Mucosa of descending colon (tissue), 3 donors: ENCODE measurements at regions not wholly inside any gene's neighbourhood (a gene's known extent, or its start where the extent isn't known, plus 50 kb on each side); places are given as distances from the start of the nearest gene placed in this dataset.
A peak's percentile ranks its signal among the peaks of the same experiment; 100 is the strongest.

ENCODE experiments used
- ATAC-seq: fragments of 200-7000 bp; cut with Tn5 transposase; one replicate; pipeline ENCODE4 v1.9.1; 2020; ENCODE audit warnings: mild to moderate bottlenecking, moderate library complexity
- DNase-seq, 3 donors: peaks; one replicate each; pipeline ENCODE4 v3.0.0-alpha.2; 2020
- H3K36me3 ChIP-seq: fragments of 200-600 bp; one replicate; pipeline ENCODE4 v1.8.0; 2021; ENCODE audit warnings: low read depth, mild to moderate bottlenecking
- H3K4me1 ChIP-seq: fragments of 200-600 bp; one replicate; pipeline ENCODE4 v1.8.0; 2021; ENCODE audit warnings: low read depth, mild to moderate bottlenecking
- H3K4me3 ChIP-seq: fragments of 200-600 bp; one replicate; pipeline ENCODE4 v1.8.0; 2021; ENCODE audit warnings: mild to moderate bottlenecking
- H3K9me3 ChIP-seq: fragments of 200-600 bp; one replicate; pipeline ENCODE4 v1.8.0; 2021; ENCODE audit warnings: mild to moderate bottlenecking
- intact Hi-C, 2 donors: fragments of 100-400 bp; cut with DNase I in 1 of 2; cut with micrococcal nuclease in 1 of 2; formaldehyde crosslinking; loops; one replicate each; pipeline versions ENCODE4 v1.11.0 to v1.11.1; 2022; cut with DNase I, micrococcal nuclease
- TF ChIP-seq, protein P1 (sequence below): fragments of 200-600 bp; IDR thresholded peaks from one replicate; pipeline ENCODE4 v1.8.0; 2022; ENCODE audit warnings: antibody characterized with exemption, mild to moderate bottlenecking
- donor health status: DM: no; HTN: no; CAD: no; lungs with moderate emphysema.
- donor health status: DM: no; HTN: no; CAD: no.
- donor health status: DM: no; HTN: yes; CAD: no.

DNA sequence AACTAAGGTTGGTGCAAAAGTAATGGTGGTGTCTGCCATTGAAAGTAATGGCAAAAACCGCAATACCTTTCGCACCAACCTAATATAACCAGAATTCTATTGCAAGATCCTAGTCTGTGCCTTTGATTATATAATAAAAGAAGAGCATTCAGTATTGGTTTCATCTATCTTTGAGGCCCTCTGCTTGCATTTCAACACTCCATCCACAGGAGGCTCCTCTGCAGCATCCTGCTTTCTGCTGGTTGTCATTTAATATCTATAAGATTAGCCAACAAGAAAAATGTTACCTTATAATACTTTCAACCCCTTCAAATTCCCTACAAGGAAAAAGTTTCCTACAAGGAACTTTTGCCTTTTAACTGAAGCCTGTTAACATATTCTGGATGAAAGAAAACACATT lies 139.2 kb downstream of the CDCA7 start:
- no peaks in the 10 kb centered on the region for H3K4me1 ChIP-seq

DNA sequence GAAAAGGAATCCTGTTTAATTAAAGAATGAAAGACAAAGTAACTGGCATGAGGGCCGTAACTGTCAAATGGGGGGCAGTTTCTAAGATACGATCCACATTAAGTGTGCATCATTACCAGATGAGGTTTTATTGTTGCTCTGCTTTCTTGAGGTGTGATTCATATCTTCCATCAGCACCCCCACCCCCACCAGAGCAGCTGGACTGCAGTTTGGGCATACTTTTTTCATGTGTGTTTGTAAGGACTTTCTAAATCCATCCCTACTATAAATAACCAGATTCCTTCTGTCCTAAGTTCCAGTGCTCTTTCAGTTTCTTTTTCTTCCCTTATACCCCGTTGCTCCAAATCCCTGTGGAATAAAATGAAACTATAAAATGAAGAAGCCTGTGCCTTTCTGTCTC lies 142.1 kb downstream of the CDCA7 start:
- ATAC-seq = no peak
- no peaks in the 10 kb centered on the region for H3K4me1 ChIP-seq
- DNase-seq = peak in 1 of 3 donors; percentile 35
- no peak overlapping the region for H3K4me3 ChIP-seq
- TF ChIP-seq, protein P1, sequence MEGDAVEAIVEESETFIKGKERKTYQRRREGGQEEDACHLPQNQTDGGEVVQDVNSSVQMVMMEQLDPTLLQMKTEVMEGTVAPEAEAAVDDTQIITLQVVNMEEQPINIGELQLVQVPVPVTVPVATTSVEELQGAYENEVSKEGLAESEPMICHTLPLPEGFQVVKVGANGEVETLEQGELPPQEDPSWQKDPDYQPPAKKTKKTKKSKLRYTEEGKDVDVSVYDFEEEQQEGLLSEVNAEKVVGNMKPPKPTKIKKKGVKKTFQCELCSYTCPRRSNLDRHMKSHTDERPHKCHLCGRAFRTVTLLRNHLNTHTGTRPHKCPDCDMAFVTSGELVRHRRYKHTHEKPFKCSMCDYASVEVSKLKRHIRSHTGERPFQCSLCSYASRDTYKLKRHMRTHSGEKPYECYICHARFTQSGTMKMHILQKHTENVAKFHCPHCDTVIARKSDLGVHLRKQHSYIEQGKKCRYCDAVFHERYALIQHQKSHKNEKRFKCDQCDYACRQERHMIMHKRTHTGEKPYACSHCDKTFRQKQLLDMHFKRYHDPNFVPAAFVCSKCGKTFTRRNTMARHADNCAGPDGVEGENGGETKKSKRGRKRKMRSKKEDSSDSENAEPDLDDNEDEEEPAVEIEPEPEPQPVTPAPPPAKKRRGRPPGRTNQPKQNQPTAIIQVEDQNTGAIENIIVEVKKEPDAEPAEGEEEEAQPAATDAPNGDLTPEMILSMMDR = no peak
- H3K36me3 ChIP-seq = no peaks in the 10 kb centered on the region
- intact Hi-C loops = no loop called here
- peaks cover 10% of the 10 kb centered on the region for H3K9me3 ChIP-seq

More for the DNA sequence above, 139.2 kb downstream of the CDCA7 start:
- Histone ChIP-seq H3K4me3 (no peak overlapping the region), H3K9me3 (no peaks in the 10 kb centered on the region), H3K36me3 (no peaks in the 10 kb centered on the region)
- DNase-seq (no peak), ATAC-seq (no peak)
- intact Hi-C loops = no loop called here
- TF ChIP-seq, protein P1 = no peak

DNA sequence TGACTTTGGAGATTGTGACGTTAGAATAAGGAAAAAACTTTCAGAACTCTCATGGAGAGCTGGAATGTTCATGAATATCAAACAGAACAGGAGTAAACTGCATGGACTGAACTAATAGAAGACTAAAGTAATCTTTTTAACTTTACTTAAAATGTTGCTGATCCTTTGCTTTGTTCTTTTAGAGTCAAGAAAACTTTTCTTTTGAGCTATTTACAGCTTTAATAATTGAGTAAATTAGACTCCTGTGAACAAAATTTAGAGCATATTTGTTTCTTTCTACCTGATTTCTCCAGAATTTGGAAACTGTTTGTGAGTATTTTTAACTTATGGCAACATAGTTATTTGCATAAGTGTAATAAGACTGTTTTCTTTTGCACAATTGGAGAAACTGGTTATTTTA lies 146.3 kb downstream of the CDCA7 start:
- Histone ChIP-seq H3K9me3 (peaks cover 10% of the 10 kb centered on the region), H3K36me3 (no peaks in the 10 kb centered on the region), H3K4me3 (no peak overlapping the region), H3K4me1 (no peaks in the 10 kb centered on the region)
- intact Hi-C loops = no loop called here
- TF ChIP-seq, protein P1 = no peak
- DNase-seq (no peak), ATAC-seq (no peak)

DNA sequence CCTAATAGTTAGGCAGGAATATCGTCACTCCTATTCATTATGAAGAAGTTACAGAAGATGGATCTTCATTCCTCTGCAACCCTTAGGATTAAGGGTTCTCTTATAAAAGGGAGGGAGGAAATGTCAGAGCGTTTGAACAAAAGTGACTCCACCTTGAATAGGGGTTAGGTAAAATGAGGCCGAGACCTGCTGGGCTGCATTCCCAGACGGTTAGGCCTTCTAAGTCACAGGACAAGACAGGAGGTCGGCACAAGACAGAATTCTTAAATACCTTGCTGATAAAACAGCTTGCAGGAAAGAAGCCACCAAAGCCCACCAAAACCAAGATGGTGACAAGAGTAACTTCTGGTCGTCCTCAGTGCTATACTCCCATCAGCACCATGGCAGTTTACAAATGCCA lies 147.6 kb downstream of the CDCA7 start:
- TF ChIP-seq, protein P1 = no peak
- no peaks in the 10 kb centered on the region for H3K36me3 ChIP-seq
- peaks cover 10% of the 10 kb centered on the region for H3K9me3 ChIP-seq
- no peak overlapping the region for H3K4me3 ChIP-seq
- H3K4me1 ChIP-seq = no peaks in the 10 kb centered on the region
- DNase-seq = no peak
- intact Hi-C loops = no loop called here
- ATAC-seq = no peak

DNA sequence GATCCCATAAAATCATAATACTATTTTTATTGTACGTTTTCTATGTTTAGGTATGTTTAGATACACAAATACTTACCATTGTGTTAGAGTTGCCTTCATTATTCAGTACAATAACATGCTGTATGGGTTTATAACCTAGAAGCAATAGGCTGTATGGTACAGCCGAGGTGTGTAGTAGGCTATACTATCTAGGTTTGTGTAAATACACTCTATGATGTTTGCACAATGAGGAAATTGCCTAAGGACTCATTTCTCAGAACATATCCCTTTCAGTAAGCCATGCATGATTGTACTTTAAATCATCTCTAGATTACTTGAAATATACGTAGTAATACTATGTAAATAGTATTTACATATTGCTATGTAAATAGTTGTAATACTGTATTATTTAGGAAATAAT lies 156.7 kb downstream of the CDCA7 start:
- TF ChIP-seq, protein P1 = no peak
- intact Hi-C loops = no loop called here
- no peak overlapping the region for H3K4me3 ChIP-seq
- DNase-seq (no peak), ATAC-seq (peak; percentile 98)
- H3K36me3 ChIP-seq = no peaks in the 10 kb centered on the region
- H3K9me3 ChIP-seq = no peaks in the 10 kb centered on the region
- H3K4me1 ChIP-seq = no peaks in the 10 kb centered on the region

DNA sequence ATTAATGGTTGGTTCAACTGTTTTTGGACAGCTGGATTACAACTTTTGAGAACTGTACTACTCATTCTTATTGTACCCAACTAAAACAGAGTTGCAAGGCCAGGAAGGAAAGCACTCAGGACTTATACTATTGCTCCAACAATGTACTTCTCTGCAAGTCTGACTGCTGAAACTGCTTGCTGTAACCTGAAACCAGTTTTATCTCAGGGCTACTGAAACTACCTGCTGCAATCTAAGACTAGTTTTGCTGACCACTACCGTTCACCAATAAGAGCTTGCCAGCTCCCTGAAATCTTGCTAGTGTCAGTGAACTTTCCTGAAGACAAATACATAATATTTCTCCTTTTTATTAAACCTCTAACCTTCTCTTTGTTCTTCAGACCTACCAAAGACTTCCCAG lies 157.3 kb downstream of the CDCA7 start:
- Histone ChIP-seq H3K4me1 (no peaks in the 10 kb centered on the region), H3K36me3 (no peaks in the 10 kb centered on the region), H3K4me3 (no peak overlapping the region), H3K9me3 (no peaks in the 10 kb centered on the region)
- no peak for DNase-seq
- no peak for ATAC-seq
- TF ChIP-seq, protein P1 = no peak
- intact Hi-C loops = no loop called here
